GM18868 (cell line): ENCODE measurements at regions not wholly inside any gene's neighbourhood (a gene's known extent, or its start where the extent isn't known, plus 50 kb on each side); places are given as distances from the start of the nearest gene placed in this dataset.
A peak's percentile ranks its signal among the peaks of the same experiment; 100 is the strongest.

ENCODE experiments used
- ATAC-seq: cut with Tn5 transposase; IDR thresholded peaks from one replicate; pipeline ENCODE4 v1.9.1; 2021; ENCODE audit warnings: mild to moderate bottlenecking, moderate library complexity; ENCODE audit not compliant: unreplicated experiment

DNA sequence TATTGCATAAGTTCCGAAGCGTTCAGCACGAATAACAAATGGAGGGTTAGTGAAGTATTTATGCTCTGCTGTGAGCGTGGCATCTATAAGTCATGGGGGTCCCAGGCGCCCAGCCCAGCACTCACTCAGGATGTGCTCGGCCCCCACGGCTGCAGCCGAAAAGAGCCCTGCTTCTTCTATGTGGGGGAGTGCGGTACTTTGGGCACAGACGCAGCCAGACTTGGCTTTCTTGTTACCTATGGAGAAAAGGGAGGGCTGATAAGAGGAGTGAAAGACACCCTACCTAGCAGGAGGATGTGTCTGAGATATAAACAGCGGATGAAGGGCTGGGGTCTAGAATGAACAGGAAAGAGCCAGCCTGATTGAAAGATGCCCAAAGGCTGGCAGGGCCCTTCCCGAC, 51.4 kb downstream of the MRPL36 start:
- no peak for ATAC-seq

DNA sequence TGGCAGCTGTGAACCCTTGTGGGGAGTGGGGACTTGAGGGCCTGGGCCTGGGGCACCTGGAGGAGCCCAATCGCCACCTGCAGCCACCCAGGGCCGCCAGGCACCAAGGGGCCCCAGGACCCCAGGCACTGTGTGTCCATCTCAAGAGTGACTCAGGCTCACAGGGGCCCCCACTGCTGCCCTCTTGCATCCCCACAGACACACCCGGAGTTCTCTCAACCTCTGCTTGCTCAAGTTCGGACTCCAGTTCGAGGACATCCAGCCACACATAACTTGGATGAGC, 51.9 kb downstream of the MRPL36 start:
- no peak for ATAC-seq

DNA sequence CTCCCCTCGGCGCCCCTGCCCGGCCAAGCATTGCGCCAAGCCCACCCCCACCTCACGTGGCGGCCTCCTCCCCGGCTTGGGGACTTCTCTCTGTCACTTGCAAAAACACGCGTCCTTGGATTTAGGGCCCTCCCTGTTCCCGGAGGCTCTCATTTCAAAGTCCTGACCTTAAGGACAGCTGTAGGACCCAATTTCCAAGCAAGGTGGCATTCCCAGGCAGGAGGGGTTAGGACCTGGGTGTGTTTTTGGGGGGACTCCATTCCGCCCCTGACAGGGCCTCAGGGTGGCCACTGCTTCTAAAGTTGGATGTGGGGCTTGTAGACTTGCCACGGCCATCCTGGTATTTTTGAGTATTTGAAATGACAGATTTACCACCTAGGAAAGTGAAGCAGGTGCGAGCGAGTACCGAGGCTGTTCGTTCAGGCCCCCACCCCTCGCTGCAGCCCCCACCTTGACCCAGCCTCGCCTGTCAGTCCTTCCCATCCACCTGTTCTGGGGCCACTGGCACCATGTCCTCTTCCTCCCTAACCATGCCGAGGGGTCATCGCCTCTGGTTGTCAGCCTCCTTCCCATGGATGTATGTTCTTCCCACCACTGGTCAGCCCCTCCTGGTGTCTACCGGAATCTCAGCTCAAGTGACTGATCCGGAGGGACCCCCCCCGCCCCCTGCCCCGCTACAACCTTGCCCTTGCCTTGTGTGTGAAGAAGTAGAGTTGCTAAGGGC, 52.4 kb downstream of the MRPL36 start:
- ATAC-seq: no peak

DNA sequence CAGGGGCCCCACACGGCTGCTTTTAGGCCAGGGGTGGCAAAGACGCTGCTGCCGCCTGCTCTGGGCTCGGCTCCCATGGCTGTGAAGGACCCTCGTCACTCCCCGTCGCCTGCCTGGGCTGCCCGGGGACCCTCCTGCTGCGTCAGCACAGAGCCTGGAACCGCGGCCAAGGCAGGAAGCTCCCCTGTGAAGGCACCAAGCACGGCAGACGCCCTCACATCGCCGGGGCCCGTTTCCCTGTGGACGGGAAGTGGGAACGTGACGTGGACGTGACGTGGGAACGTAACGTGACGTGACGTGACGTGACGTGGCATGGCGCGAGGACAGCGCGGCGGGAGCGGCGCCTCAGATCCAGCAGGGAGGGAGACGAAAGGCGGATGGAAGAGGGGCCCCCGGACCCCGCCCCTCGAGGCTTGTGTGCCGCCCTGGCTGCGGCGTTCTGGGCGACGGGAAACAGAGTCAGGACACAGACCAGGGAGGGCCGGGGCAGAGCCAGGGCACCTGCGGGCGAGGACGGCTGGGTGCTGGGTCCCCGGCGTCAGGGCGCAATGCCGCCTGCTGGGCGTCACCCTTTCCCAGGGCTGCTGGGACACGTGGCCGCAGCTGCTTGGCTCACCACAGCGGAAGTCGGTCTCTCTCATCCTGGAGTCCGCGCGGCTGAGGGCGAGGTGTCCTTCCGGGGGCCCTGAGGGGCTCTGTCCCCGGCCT, 53.1 kb downstream of the MRPL36 start:
- ATAC-seq: no peak

DNA sequence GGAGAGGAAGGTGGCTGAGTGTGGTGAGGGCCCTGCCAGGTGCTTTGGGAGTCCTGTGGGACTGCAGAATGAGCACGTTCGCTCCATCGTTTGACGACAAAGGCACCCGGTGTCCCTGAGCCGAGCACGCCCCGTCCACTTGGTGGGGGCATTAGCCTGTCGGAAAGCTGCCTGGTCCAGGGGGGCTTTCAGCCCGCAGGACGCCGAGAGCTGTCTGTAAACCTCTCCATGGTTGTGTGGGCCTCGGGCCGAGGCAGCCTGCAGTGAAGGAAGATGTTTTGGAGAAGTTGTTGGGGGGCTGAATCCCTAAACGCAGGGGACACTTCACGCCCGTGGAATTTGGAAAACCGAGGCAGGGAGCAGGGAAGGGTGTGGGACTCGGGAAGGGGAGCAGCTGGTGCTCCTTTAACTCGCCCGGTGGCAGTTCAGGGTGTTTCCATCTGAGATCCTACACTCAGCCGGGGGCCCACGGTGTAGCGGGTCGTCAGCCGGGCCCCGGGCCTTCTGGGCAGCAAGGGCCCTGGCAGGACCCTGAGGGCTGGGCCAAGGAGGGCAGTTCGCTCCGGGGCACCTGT, 53.8 kb downstream of the MRPL36 start:
- ATAC-seq: no peak

DNA sequence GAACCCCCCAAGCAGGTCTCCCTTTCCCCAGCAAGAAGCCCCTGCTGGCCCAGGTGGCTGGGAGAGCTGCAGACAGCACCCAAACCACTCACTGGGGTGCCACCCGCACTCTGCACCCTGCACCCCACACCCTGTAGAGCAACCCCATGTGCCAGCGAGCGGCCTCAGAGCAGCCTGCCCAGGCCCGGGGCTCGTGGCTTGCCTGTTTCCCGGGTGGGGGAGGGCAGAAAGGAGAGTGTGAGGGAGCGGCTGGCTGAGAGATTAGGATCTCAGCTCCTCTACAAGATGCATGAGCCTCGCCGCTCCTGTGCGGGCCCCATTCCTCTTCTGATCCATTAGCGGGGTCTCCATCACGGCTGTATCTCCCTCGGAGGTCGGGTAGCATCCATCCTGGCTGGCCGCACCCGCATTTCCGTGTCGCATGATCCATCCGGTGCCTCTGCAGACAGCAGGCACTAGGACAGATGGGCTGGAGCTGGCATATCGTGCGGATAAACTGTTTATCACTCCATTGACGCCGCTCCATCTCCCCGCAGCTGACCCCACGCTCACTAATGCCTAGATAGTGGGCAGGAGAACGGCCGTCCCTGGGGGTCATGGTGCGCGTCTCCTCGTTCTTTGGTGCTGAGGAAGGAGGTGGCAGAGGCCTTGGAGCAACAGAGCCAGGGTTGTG, 54.4 kb downstream of the MRPL36 start:
- ATAC-seq: no peak

DNA sequence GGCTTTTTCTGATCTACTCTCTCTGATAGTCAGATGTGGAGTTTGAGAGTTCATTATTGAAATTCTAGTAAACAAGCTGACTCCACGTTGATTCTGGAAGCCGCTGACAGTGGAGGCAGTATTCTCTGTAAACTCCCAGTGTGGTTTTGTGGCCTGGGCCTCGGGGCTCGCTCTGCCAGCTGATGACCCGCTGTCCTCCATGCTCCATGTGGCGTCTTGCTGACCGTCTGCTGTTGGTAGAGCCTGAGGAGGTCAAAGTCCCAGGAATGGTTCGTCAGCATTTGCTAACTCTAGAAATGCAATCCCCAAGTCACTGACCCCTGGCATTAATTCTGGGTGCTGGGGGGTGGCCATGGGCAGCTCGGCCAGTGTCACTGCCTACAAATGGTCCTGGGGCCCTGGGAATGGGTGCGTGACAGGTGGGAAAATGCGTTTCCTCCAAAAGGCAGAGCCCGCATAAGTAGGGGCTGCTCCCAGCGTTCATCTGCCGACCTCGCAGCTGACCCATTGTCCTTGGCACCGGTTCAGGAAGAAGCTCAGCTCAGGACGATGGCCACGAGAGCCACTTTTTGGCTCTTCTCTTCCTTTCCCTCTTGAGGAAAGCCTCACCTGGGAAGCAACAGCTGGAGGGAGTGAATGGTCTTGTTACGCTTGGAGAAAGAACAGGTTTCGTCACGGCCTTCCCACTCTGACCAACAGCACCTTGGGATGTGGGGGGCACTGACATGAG, 55.1 kb downstream of the MRPL36 start:
- no peak for ATAC-seq

DNA sequence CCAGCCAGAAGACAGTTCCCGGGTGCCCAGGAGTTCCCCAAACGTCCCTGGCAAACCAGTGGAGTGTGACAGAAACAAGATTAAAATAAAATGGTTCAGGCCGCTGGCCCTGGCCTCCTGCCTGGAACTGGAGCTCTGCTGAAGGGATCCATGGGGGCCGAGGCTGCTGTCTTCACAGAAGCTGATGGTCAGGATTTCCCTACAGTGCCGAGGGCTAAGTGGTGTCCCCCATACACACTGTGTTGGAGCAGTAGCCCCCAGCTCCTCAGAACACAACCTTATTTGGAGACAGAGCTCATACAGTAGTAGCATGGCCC, 55.9 kb downstream of the MRPL36 start:
- no peak for ATAC-seq

DNA sequence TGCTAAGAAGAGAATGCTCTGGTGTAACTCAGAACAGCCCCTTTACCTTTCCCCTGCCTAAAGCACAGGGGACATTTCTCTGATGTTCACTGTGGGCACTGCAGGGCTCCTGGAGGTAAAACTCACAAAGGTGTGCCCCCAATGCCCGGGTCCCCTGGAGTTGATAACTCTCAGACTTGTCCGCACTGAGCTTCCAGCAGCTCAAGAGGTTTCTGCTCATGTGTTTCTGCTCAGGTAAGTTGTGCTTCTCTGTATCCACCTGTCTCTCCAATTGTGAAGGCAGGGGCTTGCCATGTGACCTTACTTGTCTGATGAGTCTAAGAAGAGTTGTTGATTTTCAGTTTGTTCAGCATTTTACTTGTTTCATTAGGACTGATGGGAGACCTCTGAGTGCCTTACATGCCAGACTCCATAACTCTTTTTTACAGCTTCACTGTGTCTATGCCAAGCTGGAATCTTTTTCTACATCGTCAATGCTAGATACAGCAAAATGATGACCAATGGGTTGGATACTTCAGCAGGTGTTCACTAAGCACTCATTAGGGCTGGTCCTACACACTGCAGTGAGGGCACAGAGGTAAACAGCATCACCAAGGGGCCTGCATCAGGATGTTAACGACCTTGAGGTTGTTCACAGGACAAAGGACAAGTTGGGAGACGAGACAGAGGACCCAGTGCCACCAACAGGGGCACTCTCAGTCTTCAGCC, 56.4 kb downstream of the MRPL36 start:
- no peak for ATAC-seq

DNA sequence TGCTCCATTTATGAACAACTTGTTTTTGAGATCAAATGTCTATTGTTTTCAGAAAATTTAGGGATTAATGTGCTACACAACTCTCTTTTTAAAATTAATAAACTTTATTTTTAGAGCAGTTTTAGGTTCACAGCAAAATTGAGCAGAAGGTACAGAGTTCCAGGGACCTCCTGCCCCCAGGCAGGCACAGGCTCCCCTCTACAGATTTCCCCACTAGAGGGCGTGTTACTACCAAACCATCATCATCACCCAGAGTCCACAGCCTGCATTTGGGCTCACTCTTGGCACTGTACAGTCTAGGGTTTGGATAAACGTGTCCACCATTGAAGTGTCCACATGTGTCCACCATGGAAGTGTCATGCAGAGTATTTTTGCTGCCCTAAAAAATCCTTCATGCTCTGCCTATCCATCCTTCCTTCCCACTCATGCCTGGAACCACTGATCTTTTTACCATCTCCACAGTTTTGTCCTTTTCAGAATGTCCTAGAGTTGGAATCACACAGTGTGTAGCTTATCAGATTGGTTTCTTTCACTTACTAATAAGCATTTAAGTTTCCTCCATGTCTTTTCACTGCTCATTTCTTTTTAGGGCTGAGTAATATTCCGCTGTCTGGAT, 61.7 kb downstream of the MRPL36 start:
- ATAC-seq: peak; percentile 86

DNA sequence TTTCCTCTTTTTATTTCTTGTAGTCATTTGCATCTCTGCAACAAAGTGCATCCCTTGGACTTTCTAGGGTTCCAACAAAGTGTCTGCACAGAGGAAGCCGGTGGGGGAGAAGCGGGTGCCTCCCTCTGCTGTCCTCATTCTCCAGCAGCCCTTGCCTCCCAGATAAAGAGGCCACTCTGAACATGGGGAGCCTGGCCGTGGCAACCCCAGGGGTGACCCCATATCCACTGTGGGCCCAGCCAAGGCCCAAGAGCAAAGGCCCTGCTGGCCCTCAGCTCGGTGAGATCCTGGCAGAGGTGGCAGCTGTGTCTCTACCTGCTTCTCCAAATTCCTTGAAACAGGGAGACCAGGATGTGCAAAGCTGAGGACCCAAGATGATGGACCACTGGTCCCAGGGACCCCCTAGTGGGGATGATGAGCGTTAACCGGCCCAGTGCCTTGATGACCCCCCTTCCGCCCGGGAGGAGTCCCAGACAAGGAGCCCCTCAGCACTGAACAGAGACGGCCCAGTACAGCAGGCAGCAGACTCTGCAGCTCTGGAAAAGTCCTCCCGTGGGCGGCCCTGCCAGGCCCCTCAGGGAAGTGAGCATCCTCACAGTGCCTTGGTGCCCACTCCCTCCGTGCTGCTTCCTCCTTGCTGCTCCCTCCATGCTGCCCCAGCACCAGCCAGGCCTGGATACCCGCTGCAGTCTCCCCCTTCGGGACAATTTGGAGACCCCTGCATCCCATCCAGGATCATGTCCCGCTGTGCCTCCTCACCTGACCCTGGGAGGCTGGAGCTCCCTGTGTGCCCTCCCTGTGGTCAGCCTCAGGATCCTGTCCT, 62.5 kb downstream of the MRPL36 start:
- no peak for ATAC-seq

DNA sequence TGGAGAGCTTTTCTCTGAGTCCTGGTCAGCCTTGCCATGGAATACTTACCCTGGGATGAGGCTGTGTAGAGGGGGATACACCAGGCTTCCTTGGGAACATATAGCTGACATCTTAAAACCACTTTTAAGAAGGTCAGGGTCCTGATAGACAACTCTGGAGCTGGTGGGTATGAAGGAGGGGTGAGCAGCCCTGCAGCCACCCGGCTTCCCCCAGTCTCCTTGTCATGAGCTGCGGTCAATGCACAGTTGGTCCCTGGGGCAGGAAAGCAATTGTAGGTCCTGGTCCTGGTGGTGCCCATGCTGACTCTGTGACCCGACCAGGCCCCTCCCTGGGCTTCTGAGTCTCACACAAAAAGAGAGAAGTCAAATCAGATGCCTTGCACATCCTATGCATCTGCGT, 63.6 kb downstream of the MRPL36 start:
- no peak for ATAC-seq

DNA sequence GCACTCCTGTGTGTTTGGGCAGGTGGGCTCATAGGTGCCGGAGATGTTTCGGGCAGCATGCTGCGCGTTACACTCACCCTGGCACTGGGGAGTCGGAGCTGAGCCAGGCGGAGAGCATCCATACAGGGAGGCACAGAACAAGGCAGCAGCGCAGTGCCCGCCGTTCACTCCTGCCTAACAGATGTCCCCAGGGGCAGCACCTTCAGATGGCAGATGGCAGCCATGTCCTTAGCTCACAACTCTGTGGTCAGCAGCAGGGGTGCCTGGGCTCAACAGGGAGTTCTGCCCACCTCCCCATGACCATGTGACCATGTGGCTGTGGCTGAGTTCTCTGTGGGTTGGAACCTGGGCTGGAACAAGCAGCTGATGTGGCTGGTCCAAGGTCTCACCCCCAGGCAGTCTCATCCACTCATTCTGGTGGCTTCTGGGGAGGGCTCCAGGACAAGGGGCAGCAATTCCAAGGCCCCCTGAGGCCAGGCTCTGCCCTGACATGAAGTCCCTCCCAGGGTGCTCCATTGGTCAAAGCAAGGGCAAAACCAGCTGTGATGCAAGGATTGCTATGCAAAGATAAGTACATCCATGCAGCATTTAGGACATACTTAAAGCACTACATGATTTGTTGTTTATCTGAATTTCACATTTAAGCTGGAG, 64.2 kb downstream of the MRPL36 start:
- ATAC-seq: no peak

DNA sequence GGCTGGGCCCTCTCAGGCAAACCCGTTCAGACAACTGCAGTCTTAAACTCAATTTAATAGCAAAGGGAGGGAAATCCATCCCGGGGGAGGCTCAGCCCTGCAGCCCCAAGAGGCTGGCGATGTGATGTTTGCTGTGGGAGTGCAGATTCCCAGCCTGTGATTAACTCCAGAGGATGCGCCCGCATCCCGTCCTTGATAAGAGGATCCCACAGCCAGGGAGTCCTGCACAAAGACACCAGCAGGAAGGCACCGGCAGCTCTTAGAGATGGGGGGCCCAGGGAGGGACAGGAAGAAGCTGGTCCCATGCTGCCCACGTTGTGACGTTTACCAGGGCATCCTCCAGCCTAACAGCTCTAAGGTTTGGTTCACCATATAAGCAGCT, 64.7 kb downstream of the MRPL36 start:
- ATAC-seq: no peak

DNA sequence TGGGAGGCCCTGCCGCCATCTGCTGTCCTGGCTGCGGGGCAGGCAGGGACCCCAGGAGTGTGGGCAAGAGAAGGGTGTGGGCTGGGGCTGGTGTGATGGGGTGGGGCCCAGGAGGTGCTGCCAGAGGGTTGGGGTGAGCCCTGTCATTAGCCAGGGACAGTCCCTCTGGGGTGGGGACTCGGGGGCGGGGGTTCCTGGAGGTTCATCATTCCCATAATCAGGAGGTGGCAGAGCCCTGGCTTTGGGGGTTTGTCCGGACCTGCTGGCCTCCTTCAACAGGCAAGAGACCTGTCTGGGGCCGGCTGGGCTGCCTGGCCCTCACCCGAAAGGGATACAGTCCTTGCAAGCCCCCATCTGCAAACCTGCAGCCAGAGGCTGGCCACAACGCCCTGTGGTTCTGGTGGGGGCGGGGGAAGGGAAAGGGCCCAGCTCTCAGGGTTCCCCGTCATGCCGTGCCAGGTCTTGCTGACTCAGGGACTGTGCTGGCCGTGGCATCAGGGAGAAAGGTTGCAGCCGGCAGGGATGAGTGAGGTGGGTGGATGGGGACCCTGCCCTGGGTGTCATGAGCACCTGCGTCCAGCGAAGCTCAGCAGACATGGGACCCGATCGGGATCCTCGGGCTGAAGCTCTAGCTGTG, 65.2 kb downstream of the MRPL36 start:
- no peak for ATAC-seq

DNA sequence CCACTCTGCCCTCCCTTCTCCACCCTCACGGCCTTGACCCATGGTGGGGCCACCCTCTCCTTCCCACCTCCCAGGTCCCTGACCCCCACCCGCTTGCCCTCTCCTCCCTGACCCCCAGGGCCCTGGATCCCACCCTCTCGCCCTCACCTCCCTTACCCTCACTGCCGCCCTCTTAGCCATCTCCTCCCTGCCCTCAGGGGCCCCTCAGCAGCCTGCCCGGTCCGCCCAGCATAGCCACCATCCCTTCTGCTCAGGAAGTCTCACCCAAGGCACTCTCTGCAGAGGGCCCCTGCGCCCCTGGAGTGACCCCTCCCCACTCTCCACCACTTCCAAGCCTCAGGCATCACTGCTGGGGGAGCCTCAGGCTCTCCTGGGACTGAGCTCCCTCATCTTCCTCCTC, 66.3 kb downstream of the MRPL36 start:
- no peak for ATAC-seq

DNA sequence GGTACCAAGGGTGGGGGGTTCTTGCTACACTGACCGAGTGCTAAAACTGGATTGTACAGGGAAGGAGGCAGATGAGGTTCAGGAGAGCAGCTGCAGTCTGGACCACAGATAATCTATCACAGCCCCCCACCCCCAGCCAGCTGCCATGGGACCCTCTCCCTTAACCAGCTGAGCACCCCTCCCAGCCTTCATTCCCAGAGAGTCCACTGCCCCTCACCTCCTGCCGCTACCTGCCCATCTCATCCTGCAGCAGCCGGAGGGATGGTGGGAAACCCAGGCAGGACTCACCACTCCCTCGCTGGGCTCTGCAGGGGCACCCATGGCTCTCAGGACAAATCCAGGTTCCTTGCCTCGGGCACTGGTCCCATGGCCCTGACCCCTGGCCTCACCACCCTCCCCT, 66.7 kb downstream of the MRPL36 start:
- no peak for ATAC-seq

DNA sequence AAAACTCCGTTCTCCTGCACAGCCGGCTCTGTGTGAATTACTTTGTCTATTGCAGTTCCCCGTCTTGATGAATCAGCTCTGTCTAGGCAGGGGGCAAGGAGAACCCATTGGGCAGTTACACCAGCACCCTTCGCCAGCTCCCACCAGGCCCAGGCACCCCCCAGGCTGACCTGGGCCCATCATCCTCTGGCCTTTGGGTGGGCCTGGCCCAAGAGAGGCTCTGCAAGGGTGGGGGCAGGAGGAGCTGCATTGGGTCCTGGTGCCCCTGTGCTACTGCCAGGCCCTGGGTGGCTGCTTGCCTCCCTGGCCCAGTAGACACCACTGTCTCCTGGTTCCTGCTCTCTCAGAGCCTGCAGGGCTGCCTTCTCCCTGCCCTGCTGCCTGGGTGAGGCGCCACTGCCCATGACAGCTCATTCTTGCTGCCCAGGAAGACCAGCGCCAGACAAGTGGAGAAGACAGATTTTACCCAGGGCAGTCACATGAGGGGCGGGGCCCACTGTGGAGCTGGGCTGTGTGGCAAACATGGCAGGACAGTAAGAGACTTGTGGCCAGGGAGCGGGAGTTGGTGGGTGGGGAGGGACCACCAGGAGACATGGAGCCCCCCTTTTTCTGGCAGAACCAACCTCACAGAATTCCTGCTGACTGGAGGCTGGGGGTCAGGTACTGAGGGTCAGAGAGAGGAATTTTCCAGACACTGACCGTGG, 67.2 kb downstream of the MRPL36 start:
- ATAC-seq: no peak
